ENCODE measurements at regions not wholly inside any gene's neighbourhood (a gene's known extent, or its start where the extent isn't known, plus 50 kb on each side); places are given as distances from the start of the nearest gene placed in this dataset.
A peak's percentile ranks its signal among the peaks of the same experiment; 100 is the strongest.

DNA sequence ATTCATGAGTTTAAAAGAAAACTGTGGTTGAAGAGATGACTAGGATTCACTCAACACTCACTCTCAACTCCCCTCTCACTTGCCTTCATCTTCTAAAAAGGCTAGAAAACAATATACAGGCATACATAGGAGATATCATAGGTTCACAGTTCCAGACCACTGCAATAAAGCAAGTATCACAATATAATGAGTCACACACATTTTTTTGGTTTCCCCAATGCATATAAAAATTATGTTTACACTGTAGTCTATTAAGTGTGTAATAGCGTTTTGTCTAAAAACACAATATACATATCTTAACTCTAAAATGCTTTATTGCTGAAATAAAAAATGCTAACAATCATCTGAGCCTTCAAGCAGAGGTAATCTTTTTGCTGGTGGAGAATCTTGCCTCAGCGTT is 104.9 kb upstream of the PDE1C start:
- DNase-seq (ENCODE audit: low read depth) = no peak

DNA sequence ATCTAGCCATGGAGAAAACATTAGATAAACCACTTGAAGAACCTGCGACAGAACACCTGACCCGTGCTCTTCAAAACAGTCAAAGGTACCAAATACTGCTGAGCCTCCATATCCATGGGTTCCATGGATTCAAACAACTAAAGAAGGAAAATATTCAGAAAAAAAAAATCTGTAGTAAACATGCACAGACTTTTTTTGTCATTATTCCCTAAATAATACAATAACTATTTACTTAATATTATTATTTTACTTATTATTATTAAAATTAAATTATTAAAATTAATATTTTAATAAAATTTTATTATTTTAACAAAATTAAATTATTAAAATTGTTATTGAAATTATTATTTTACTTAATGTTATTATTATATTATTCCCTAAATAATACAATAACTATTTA is 101.0 kb upstream of the PDE1C start:
- no peak for DNase-seq (ENCODE audit: low read depth)

DNA sequence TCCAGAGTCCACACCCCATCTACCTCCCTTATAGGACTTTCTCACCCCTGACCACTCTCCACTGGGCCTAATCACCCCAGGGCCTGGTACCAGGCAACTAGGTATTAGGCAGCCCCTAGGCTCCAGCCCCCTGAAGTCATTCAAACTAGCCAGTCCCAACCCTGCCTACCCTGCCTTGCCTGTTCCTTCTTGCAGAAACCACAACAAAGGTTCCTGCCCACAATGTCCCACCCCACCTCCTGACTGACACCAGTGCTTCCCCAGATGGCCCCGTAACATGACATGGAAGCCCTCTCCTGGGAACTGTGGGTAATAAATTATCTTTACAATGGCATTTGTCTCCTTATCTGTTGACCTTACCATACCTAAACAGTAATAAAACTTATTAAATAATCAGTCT is 100.6 kb upstream of the PDE1C start:
- DNase-seq (ENCODE audit: low read depth) = no peak

DNA sequence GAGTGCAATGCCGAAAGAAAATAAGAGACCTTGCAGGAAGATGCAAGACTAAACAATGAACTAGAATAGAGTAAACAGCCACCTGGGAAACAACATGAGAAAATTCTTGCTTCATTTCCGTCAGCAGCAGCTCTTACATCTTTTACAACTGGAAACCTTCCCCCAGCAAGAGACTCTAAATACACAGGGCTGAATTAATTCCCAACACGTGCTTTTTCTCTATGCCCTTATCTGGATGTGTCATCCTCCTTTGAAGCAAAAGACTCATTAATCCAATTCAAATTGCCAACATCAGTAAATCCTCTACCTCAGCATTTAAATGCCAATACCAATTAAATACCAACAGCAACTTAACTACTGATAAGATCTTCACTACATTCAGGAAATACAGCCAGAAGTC is 99.0 kb upstream of the PDE1C start:
- DNase-seq (ENCODE audit: low read depth) = no peak

DNA sequence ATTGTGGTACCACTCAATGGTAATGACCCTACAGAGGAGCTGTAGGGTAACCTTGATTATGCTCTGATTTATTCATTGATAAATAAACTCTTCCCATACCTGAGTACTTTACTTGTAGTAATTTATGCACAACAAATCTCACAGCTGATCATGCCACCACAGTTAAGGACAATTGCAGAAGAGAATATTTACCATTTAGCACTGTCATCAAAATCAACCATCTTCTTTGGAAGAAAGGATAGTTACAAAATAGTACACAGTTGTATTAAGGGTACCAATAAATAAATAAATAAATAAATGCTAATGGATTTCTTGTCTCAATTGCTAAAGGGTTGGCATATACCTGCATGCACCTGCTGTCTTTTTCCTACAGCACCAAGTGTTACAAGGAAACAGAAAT is 97.6 kb upstream of the PDE1C start:
- DNase-seq (ENCODE audit: low read depth) = no peak

DNA sequence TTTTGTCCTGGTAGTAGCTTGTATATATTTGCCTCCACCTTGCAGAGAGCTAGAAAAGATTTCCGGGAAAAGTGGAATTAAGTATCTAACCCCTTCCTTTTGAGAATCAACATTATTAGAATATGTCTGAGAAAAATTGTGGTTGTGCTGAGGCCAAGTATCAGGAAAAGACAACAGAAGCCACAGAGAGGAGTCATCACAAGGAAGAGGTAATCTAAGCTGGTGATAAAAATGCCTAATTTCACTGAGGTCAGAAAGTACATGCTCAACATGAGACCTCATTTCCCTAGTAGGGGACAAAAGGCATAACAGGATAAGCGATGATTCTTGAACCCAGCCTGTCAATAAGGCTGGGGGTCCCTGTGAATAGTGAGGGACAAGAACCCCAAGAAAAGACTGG is 97.0 kb upstream of the PDE1C start:
- DNase-seq (ENCODE audit: low read depth) = no peak

DNA sequence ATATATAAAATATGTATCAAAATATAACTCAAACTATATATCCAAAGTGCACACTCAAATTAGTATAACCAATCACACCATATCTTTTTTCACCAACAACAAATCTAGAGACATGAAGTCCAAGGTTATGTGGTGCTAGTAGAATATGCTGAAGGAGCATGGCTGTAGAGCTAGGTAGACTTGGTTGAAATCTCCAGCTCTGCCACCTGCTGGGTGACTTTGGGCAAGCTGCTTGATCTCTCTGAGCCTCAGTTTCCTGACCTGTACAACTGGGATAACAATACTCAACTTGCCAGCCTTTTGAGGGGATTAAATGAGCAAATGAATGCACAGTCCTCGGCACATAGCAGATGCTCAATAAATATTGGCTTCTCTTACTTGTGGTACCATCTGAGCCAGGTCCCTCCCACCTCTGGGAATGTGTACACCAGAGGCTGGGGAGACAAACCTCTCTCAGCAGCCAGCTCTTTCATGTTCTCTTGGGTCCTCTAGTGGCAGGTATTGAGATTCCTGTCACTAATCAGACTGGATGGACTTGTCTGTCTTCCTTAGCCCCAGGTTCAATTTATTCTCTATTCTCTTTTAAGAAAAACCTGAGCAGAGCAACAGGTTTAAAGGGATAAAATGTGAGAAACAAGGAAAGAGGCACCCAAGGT is 94.3 kb upstream of the PDE1C start:
- no peak for DNase-seq (ENCODE audit: low read depth)

DNA sequence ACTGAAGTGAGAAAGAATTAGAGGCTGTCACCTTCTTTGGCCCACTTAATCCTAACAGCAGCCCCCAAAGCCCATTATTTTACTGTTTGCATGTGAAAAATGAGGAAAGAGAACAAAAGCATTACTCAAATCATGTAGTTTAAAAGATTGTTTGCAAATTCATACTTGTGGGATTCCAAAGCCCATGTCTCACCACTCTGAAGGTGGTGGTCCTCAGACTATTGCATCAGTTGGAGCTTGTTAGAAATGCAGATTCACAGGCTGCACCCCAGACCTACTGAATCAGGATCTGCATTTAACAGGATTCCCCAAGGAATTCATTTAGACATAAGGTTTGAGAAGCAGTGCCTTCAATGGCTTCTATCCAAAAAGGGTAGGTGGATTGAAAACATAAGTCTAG is 93.7 kb upstream of the PDE1C start:
- DNase-seq (ENCODE audit: low read depth) = no peak

DNA sequence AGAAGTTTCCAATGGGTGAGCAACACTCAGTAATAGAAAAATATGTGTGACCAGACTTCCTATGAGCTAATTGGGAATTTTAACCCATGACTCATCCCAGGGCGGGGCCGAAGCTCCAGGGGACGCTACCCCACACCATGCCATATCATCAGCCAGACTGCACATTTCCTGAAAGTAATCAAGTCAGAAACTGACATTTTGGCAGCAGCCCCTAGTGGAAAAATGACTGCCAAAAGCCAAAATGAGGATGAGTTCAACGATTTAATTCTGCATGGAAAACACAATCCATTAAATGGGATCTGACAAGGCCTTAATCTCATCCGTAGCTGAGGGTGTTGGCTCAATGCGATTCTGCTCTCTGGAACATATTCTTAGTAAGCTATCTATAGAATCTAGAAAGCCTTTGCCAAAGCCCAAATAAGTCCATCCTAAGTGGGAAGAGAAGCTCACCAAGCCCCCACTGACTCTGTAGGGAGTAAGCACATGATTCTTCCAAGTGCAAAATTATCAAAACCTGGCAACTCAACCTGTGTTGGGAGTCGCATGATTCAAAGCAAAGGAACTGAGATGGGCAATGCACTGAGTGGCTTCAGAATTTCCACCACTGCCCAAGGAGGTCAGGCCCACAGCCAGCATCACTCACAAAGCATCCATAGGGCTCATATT is 93.1 kb upstream of the PDE1C start:
- peak; percentile 69 for DNase-seq (ENCODE audit: low read depth)

DNA sequence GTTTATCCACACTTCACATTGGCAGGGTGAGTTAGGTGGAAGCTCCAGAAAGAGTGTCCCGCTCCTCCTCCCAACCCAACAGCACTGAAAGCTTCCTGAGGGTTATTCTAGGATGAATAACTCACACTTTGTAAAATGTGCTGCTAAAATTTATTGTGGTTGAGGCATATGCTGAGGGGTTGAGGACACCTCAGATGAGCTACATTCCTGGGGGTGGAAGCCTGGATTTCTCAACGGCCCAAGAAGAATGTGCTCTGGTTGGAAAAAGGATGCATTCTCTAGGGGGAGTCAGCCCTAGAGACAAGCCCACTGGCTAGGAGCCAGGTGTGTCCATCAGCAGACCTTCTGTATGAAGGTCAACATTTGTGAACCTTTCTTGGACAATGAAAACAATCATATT is 91.5 kb upstream of the PDE1C start:
- peak; percentile 54 for DNase-seq (ENCODE audit: low read depth)

DNA sequence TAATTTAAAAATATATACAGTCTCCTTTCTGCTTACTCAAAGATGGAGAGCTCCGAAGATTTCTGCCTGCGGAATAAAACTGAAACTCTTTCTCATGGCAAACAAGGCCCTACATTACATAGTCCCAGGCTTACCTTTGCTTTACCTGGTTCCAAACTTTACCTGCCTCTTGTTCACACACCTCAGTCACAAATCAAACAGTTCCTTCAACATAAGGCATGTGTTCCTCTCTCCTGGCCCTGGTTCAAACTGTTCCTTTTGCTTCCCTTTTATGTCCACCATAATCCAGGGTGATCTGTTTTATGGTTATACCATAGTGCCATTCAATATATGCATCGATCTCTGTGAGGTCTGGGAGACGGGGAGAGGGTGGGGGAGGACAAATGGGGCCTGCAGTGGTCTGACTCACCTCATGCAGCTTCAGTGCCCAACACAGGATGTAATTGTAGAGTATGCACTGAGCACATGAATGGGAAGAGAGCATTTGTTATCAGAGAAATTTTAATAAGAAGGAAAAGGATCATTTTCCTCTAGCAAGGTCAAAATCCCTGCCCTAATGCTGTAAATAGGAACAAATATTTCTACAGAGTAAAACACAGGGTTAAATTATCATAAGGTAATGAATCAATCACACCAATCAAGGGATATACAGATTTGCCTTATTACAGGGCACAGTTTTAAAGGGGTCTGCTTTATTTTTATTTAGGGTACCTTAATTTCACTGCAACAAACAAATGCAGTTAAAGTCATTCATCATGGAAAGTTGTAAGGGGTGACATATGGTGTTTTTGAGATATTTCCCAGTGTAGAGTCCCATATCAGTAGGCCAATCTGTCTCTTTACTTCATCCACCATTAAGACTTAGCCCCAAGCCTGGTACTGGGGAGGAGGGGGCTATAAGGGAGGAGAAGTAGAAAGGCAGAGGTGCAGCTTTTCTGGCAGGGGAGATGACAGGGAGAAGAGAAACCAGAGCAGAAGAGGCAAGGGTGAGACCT is 88.8 kb upstream of the PDE1C start:
- DNase-seq (ENCODE audit: low read depth) = no peak

DNA sequence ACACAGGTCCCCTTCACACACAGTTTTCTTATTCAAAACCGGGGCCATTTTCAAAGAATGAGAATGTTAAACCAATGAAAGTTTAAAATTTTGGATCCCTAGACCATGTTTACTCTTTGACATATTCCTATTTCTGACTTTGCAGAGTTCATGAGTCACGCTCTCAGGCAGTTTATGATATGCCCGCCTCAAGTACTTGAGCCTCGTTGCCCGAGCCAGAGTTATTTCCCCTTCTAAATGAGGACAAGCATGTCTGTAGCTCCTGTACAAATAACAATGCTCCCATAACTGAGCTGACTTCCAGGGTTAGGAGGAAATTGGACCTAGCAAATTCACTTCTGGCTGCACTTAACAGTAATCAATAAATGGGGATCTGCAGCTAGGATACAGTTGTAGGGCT is 87.9 kb upstream of the PDE1C start:
- no peak for DNase-seq (ENCODE audit: low read depth)

DNA sequence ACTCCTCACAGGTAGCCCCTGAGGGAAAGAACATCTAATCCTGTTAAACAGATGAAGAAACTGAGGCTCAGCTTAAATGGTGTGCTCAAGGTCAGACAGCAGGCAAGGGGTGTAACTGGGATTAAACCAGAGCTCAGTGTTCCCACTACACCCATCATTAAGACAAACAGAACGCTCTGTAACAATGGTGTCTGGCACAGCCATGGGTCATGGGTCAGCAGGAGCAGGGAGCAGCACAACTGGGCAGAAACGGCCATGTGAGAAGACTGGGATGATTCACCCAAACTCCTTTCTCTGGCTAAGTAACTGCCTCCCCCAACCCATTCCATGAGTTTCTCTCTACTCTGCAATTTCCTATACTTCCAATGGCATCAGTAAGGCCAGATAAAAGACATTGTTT is 85.5 kb upstream of the PDE1C start:
- no peak for DNase-seq (ENCODE audit: low read depth)

DNA sequence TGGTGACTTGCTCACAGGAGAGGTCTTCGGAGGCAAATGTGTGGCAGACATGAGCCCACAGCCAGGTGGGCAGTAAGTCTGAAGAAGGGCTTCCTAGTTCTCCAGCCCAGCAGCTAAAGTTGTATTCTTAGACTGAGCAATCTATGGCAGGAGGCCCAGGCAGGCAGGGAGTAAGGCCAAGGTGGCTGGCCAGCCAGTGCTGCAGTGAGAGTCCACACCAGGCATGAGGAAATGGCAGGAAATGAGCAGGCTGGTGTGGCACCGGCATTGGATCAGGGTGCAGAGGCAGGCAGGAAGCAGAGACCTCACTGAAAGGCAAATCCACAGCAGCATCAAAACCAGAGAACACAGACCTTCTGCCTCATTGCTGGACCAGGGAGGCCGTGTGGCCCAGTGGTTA is 84.6 kb upstream of the PDE1C start:
- no peak for DNase-seq (ENCODE audit: low read depth)

DNA sequence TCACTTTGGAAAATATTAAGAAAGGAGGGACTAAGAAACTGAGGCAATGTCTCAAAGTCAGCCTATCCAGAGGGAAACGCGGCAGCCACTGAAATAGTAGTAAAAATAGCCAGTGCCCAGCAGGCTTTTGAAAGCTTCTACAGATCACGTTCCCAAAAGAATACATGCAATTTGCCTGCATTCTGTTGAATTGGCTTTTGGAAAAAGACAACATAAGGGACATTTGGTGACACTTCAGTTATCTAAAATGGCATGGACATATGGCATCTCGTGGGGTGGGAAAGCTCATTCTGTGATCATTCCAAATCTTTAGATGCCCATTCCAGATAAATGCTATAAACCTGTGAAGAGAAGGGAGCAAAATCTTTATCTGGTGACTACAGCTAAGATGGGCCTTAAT is 82.8 kb upstream of the PDE1C start:
- DNase-seq (ENCODE audit: low read depth) = no peak

DNA sequence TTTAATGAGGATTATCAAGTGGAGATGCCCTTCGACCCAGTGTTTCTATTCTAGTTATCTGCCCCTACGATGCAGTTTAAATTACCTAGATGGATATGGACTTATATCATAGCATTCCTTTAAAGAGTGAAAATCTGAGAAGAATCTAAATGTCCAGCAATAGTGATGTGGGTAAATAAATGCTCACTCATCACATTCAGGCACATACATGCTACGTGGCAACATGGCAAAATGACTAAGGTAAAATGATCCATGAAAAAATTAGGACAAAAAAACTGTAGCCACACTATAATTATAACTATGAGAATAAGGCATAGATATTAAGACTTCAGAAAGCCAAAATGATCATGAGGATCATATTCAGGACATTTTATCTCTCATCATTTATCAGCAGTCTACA is 82.4 kb upstream of the PDE1C start:
- no peak for DNase-seq (ENCODE audit: low read depth)

DNA sequence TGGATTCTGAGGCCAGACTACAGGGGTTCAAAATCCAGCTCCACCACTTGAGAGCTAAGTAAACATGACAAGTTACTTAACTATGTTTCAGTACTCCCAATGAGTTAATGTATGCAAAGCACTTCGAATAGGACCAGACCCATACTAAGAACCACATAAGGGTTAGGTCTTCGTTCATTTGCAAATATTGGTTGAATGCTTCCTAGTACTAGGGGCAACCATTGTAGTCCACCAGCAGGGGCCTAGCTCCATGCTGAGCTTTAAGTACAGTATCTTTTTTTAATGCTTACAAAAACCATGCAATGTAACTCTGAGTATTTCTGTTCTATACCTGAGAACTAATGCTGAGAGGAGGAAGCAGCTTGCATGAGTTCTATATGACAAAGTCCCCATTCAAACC is 80.4 kb upstream of the PDE1C start:
- no peak for DNase-seq (ENCODE audit: low read depth)

DNA sequence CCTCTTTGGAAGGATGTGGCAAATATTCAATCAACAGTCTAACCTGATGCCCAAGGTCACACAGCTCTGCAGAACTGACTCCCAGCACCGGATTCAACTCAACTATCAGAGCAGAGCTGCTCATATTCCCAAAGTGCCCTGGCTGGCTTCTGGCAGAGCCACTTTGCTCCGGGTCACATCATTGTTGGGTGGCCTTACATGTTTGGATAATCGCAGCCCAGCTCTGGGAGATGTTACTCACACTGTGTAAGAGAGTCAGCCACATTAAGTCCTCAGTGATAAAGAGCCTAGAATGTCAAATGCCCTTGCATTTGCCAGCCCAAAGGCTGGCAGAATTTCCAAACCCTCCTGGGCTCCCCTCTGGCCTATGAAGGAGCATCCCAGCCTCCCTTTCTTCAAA is 79.8 kb upstream of the PDE1C start:
- DNase-seq (ENCODE audit: low read depth) = no peak

DNA sequence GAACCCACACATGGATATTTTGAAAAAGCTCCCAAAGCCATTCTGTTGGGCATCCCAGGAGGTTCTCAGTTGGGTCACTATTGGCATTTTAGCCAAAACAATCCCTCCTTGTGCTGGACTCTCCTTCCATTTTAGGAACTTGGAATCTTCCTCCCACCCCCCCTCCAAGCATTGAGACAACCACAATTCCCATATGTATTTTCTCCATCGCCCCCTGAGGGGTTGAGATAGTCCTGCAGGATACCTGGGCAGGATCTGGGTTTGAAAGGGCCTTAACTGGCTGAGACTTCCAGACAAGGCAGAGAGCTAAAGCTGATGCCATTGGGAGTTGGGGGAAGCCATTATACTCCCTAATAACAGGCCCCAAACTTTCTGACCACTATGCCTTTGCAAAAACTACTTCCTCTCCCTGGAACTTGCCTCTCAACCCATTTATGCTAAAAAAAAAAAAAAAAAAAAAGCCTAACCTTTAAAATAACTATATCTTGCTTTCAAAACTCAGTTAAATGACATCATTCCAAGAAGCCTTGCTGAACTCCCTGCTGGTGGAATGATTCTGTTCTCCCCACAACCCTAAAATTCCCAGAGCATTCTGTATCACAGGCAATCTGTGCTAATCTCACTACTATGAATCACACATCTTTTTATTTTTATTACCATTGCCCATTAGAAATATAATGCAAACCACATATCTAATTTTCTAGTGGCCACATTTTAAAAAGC is 77.5 kb upstream of the PDE1C start:
- no peak for DNase-seq (ENCODE audit: low read depth)

DNA sequence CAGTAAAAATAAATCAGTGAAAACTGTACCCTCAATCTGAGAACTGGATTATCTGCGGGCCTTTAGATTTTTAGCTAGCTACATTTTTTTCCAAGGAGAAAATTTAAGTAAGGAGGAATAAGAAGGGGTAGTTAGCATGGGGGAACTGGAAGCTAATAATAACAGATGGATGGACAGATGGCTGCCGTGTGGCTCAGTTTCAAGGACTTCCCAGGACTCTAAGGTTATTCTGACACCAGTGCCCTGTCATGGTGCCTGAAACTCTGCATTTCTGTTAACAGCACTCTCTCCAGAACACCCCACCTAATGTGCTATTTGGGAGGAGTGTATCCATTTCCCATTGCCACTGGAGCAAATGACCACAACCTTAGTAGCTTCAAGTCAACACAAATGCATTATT is 75.7 kb upstream of the PDE1C start:
- no peak for DNase-seq (ENCODE audit: low read depth)

DNA sequence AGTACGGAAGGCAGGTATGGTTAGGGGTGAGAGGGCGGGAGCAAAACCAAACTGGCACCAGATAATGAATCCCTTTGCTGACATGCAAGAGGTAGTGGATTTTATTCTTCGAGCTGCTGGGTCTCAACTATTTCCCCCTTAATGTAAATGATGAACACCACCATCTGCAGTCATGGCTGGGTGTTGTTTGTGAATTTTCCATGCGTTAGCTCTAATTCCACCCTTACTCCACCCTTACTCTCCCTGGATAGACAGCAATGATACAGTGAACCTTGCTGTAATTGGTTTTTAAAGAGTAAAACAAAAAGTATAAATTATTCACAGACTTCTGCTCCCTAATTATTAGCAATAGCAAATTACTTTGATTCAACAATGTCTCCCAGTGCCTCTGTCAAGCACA is 74.5 kb upstream of the PDE1C start:
- no peak for DNase-seq (ENCODE audit: low read depth)

DNA sequence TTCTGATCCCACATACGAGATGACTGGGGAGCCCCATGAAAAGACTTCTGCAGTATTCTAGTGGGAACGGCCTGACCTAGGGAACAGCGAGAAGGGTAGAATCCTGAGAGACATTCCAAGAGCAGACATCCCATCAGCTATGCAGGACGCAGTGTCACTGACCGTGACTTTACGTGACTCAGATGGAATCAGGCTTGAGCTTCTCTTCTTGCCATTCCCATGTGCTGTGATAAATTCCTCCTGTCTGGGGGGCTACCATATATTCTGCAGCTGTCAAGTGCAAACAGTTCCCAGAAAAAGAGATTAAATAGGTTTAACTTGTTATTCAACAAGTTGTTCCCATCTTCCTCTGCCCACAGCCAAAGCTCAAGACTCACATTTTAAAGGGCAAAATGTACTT is 73.1 kb upstream of the PDE1C start:
- no peak for DNase-seq (ENCODE audit: low read depth)
